NCI-H2171 treated with DMSO at 0.1 percent for 48 hours (cell line): ENCODE measurements at regions not wholly inside any gene's neighbourhood (a gene's known extent, or its start where the extent isn't known, plus 50 kb on each side); places are given as distances from the start of the nearest gene placed in this dataset.

ENCODE experiments used
- DNase-seq: peaks from one replicate; lab custom pipeline; 2025; lab: John Stamatoyannopoulos, UW

GRCh38 chr3:160169139-160169976 lies 55.9 kb upstream of the C3orf80 start:
- DNase-seq = no peak

- no peak for DNase-seq
Observed at GRCh38 chr3:160170409-160171370, 54.5 kb upstream of the C3orf80 start.

GRCh38 chr3:160171813-160172212 lies 53.4 kb upstream of the C3orf80 start:
- DNase-seq = no peak

GRCh38 chr3:160174621-160175020 lies 50.6 kb upstream of the C3orf80 start:
- no peak for DNase-seq
